Lung (tissue), 11 donors: ENCODE measurements at regions not wholly inside any gene's neighbourhood (a gene's known extent, or its start where the extent isn't known, plus 50 kb on each side); places are given as distances from the start of the nearest gene placed in this dataset.

Experiments used
- ATAC-seq: fragments of 200-7000 bp; cut with Tn5 transposase; one replicate; pipeline ENCODE4 v1.9.1; 2020; ENCODE audit warnings: moderate number of reproducible peaks; ENCODE audit not compliant: insufficient read depth, low FRiP score
- DNase-seq, 3 donors: peaks; one replicate each; pipeline ENCODE4 v3.0.0-alpha.2; 2013 to 2017
- H3K27ac ChIP-seq, 2 donors: one replicate each; pipeline ENCODE4 v1.5.1; 2013; ENCODE audit warnings: mild to moderate bottlenecking in 2 of 2, moderate library complexity in 2 of 2, control low read depth in 1 of 2, inconsistent platforms in 1 of 2, low read depth in 1 of 2, low read length in 1 of 2
- H3K27me3 ChIP-seq, 3 donors: one replicate each; pipeline ENCODE4 v1.5.1; 2013; ENCODE audit warnings: low read length in 2 of 3; ENCODE audit not compliant: control insufficient read depth in 3 of 3, insufficient read depth in 3 of 3
- H3K36me3 ChIP-seq, 4 donors: one replicate each; pipeline ENCODE4 v1.5.1; 2013; ENCODE audit warnings: low read length in 4 of 4, mild to moderate bottlenecking in 1 of 4, moderate library complexity in 1 of 4; ENCODE audit not compliant: control insufficient read depth in 4 of 4, insufficient read depth in 4 of 4
- H3K4me1 ChIP-seq, 5 donors: one replicate each; pipeline ENCODE4 v1.5.1; 2013; ENCODE audit warnings: low read length in 5 of 5, mild to moderate bottlenecking in 2 of 5, moderate library complexity in 1 of 5; ENCODE audit not compliant: control insufficient read depth in 5 of 5, insufficient read depth in 5 of 5
- H3K4me3 ChIP-seq: one replicate; pipeline ENCODE4 v1.5.1; 2013; ENCODE audit warnings: mild to moderate bottlenecking, control low read depth, moderate library complexity
- H3K9ac ChIP-seq, 2 donors: one replicate each; pipeline ENCODE4 v1.5.1; 2013; ENCODE audit warnings: low read length in 2 of 2, control low read depth in 1 of 2; ENCODE audit not compliant: insufficient read depth in 1 of 2
- H3K9me3 ChIP-seq, 4 donors: one replicate each; pipeline ENCODE4 v1.5.1; 2013; ENCODE audit warnings: low read length in 3 of 4, mild to moderate bottlenecking in 1 of 4, moderate library complexity in 1 of 4; ENCODE audit not compliant: control insufficient read depth in 4 of 4, insufficient read depth in 3 of 4
- WGBS, 2 donors: extraction: QIAGEN DNeasy Blood & Tissue Kit; methylation state at CpG; one replicate each; pipeline ENCODE4 v1.1.7; 2013; 5-methylcytosine and 5-hydroxymethylcytosine counted together
- TF ChIP-seq, protein P1 (sequence below): IDR thresholded peaks from 2 replicates; pipeline ENCODE4 v1.5.1; 2012; ENCODE audit warnings: mild to moderate bottlenecking; ENCODE audit errors: control extremely low read depth, extremely low read depth
- donor health status: control.
- donor health status: control.
- donor health status: Bipolar disorder and iron deficiency.
- donor health status: healthy.
- donor health status: DM: yes; HTN: yes; CAD: no.

GRCh38 chr6:119891206-119891605 is 541.6 kb upstream of the MAN1A1 start:
- H3K27me3 ChIP-seq: no peaks in the 10 kb centered on the region
- H3K9ac ChIP-seq: no peak overlapping the region
- TF ChIP-seq, protein P1, sequence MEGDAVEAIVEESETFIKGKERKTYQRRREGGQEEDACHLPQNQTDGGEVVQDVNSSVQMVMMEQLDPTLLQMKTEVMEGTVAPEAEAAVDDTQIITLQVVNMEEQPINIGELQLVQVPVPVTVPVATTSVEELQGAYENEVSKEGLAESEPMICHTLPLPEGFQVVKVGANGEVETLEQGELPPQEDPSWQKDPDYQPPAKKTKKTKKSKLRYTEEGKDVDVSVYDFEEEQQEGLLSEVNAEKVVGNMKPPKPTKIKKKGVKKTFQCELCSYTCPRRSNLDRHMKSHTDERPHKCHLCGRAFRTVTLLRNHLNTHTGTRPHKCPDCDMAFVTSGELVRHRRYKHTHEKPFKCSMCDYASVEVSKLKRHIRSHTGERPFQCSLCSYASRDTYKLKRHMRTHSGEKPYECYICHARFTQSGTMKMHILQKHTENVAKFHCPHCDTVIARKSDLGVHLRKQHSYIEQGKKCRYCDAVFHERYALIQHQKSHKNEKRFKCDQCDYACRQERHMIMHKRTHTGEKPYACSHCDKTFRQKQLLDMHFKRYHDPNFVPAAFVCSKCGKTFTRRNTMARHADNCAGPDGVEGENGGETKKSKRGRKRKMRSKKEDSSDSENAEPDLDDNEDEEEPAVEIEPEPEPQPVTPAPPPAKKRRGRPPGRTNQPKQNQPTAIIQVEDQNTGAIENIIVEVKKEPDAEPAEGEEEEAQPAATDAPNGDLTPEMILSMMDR: no peak
- DNase-seq (no peak), ATAC-seq (no peak)
- H3K27ac ChIP-seq: no peak overlapping the region
- H3K36me3 ChIP-seq: no peaks in the 10 kb centered on the region
- 77 to 80% methylated on average over 1 of the region's 1 CpG for WGBS, 2 donors
- no peaks in the 10 kb centered on the region for H3K9me3 ChIP-seq
- H3K4me3 ChIP-seq: no peak overlapping the region
- peaks cover 0 to 14% (median 0%) of the 10 kb centered on the region in 5 donors for H3K4me1 ChIP-seq

DNA sequence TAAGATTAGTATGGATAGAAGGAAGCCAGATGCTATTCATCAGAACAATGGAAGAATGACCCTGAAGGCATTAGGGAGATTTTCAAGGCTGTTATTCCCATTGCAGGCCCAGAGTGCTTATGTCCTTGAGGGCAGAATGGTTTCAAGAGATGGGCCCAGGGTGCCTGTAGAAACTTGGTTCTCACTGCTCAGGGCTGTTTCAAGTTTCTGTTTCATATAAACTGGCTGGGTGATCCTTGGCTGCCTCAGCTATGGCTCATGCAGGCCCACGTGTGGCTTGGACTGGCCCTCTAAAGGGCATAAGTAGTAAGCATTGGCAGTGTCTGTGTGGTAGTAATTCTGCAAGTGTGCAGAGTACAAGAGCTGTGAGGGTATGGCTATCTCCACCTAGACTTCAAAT is 540.9 kb upstream of the MAN1A1 start:
- H3K27ac ChIP-seq: no peak overlapping the region
- H3K36me3 ChIP-seq: no peaks in the 10 kb centered on the region
- H3K9ac ChIP-seq: no peak overlapping the region
- DNase-seq (no peak), ATAC-seq (no peak)
- WGBS, 2 donors: 77 to 88% methylated on average over 1 of the region's 1 CpG
- no peaks in the 10 kb centered on the region for H3K9me3 ChIP-seq
- no peak overlapping the region for H3K4me3 ChIP-seq
- TF ChIP-seq, protein P1: no peak
- no peaks in the 10 kb centered on the region for H3K27me3 ChIP-seq
- H3K4me1 ChIP-seq: peaks cover 0 to 11% (median 0%) of the 10 kb centered on the region in 5 donors

DNA sequence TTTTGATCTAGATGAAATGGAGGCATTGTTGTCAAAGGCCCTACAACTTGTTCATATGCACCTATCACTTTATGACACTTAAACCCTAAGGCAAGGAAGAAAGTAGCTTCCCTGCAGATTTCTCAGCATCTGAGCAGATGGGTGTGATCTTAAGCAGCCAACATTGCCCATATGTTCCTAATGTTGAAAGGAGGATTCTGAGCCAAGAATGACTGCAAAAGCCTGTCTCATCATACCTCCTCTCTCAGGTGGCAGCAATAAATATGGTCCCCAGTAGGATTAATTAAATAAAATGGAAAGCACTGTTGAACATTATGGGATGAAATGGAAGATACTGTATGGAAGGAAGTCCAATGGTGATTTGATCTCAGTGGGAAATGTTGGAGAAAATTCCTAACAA is 538.1 kb upstream of the MAN1A1 start:
- DNase-seq (no peak), ATAC-seq (no peak)
- Histone ChIP-seq H3K36me3 (no peaks in the 10 kb centered on the region), H3K27me3 (no peaks in the 10 kb centered on the region), H3K27ac (no peak overlapping the region), H3K4me1 (no peaks in the 10 kb centered on the region), H3K9ac (no peak overlapping the region), H3K9me3 (peaks cover 0 to 3% (median 0%) of the 10 kb centered on the region in 4 donors), H3K4me3 (no peak overlapping the region)
- TF ChIP-seq, protein P1: no peak

DNA sequence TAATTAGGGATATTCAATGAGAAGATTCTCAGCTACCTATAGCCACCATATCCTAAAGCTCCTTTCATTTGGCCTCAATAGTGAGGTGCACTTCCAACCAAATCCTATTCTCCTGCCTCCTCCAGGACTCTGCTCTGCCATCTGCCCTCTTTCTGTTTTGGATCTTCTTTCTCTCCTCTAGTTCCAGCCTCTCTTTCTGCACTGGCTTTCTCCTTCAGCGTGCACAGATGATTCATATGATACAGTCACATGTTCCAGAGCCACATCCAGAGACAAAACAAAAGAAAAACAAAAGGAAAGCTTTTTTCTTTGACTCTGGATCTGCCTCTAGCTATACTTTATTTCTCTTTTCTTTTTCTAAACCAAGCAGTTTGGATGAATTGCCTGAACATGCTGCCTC is 531.9 kb upstream of the MAN1A1 start:
- 53 to 78% methylated on average over 1 of the region's 1 CpG for WGBS, 2 donors
- DNase-seq (no peak), ATAC-seq (no peak)
- Histone ChIP-seq H3K4me1 (no peaks in the 10 kb centered on the region), H3K36me3 (no peaks in the 10 kb centered on the region), H3K27ac (no peak overlapping the region), H3K4me3 (no peak overlapping the region), H3K27me3 (no peaks in the 10 kb centered on the region), H3K9ac (no peak overlapping the region), H3K9me3 (peaks cover 0 to 3% (median 0%) of the 10 kb centered on the region in 4 donors)
- TF ChIP-seq, protein P1: no peak
